ENCODE measurements at regions not wholly inside any gene's neighbourhood (a gene's known extent, or its start where the extent isn't known, plus 50 kb on each side); places are given as distances from the start of the nearest gene placed in this dataset.

DNA sequence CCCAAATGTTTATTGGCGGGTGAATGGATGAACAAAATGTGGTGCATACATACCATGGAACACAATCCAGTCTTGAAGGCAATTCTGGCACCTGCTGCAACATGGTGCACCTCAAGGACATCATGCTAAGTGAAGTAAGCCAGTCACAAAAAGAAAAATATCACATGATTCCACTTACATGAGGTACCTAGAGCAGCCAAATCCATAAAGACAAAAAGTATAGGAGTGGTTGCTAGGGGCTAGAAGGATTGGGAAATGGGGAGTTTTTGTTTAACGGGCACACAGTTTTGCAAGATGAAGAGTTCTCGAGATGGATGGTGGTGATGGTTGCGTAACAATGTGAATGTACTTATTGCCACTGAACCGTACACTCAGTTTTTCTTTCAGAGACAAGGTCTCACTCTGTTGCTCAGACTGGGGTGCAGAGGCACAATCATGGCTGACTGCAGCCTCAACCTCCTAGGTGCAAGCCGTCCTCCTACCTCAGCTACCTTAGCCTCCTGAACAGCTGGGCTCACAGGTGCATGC lies 90.9 kb upstream of the CERS6 start:
- BruUV-seq (replicated peaks): no TSS peak
- TF ChIP-seq, protein P1, sequence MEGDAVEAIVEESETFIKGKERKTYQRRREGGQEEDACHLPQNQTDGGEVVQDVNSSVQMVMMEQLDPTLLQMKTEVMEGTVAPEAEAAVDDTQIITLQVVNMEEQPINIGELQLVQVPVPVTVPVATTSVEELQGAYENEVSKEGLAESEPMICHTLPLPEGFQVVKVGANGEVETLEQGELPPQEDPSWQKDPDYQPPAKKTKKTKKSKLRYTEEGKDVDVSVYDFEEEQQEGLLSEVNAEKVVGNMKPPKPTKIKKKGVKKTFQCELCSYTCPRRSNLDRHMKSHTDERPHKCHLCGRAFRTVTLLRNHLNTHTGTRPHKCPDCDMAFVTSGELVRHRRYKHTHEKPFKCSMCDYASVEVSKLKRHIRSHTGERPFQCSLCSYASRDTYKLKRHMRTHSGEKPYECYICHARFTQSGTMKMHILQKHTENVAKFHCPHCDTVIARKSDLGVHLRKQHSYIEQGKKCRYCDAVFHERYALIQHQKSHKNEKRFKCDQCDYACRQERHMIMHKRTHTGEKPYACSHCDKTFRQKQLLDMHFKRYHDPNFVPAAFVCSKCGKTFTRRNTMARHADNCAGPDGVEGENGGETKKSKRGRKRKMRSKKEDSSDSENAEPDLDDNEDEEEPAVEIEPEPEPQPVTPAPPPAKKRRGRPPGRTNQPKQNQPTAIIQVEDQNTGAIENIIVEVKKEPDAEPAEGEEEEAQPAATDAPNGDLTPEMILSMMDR (IDR thresholded peaks at IDR 0.05; ENCODE audit: insufficient read depth in 1 of 2, low read depth in 1 of 2, low read length in 1 of 2, severe bottlenecking in 1 of 2, unreplicated experiment in 1 of 2): no peak
- H3K27me3 ChIP-seq (replicated peaks; ENCODE audit: control insufficient read depth, insufficient read depth, low read length): no peaks in the 10 kb centered on the region
- ChIA-PET CTCF (interaction anchor here (0.6 kb wide), 1 partner anchor 175 kb away, joined by 3 read pairs; no protein-coding TSS in a partner anchor), POLR2A (no interaction called here)
- H3K9me3 Mint-ChIP-seq (ENCODE audit: unreplicated experiment): no peaks in the 10 kb centered on the region
- H3K4me1 ChIP-seq: no peaks in the 10 kb centered on the region
- H3K36me3 ChIP-seq (ENCODE audit: control insufficient read depth, insufficient read depth, low read length): no peaks in the 10 kb centered on the region
- intact Hi-C loops (cut with micrococcal nuclease; ENCODE audit: unreplicated experiment): no loop called here
- no peak overlapping the region for H3K27ac Mint-ChIP-seq (ENCODE audit: unreplicated experiment)
- no peak overlapping the region for H3K4me3 Mint-ChIP-seq (ENCODE audit: unreplicated experiment)
- no peak for DNase-seq
- H3K27me3 Mint-ChIP-seq (ENCODE audit: insufficient read depth, unreplicated experiment): no peaks in the 10 kb centered on the region
- no peak overlapping the region for H3K4me3 ChIP-seq (ENCODE audit: low read depth, low read length)
- no peaks in the 10 kb centered on the region for H3K4me1 Mint-ChIP-seq (ENCODE audit: low read depth, unreplicated experiment)
- H3K9me3 ChIP-seq: no peaks in the 10 kb centered on the region
- no peaks in the 10 kb centered on the region for H3K36me3 Mint-ChIP-seq (ENCODE audit: insufficient read depth, unreplicated experiment)

DNA sequence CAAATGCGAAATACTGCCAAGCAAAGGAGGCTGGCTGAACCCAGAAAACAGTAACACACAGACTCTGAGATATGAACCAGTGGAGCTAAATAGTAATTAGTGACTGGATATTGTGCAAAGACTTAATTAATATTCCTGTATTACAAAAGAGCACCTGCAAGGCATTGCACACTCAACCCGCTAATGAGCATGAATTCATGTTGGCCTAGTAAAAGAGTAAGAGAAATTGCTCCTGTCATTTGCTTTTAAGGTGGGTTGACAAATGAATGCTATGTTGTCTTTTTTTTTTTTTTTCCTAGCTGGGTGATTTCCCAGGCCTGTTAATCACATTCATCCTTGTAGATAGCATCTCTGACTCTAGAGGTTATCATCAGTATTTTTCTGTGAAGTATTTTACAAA lies 87.0 kb upstream of the CERS6 start:
- Histone ChIP-seq H3K36me3 (ENCODE audit: control insufficient read depth, insufficient read depth, low read length) (no peaks in the 10 kb centered on the region), H3K4me1 (no peaks in the 10 kb centered on the region), H3K4me3 (ENCODE audit: low read depth, low read length) (no peak overlapping the region), H3K9me3 (no peaks in the 10 kb centered on the region), H3K27me3 (replicated peaks; ENCODE audit: control insufficient read depth, insufficient read depth, low read length) (no peaks in the 10 kb centered on the region)
- no peaks in the 10 kb centered on the region for H3K4me1 Mint-ChIP-seq (ENCODE audit: low read depth, unreplicated experiment)
- intact Hi-C loops (cut with micrococcal nuclease; ENCODE audit: unreplicated experiment): no loop called here
- TF ChIP-seq, protein P1 (IDR thresholded peaks at IDR 0.05; ENCODE audit: insufficient read depth in 1 of 2, low read depth in 1 of 2, low read length in 1 of 2, severe bottlenecking in 1 of 2, unreplicated experiment in 1 of 2): no peak
- BruUV-seq (replicated peaks): no TSS peak
- H3K27me3 Mint-ChIP-seq (ENCODE audit: insufficient read depth, unreplicated experiment): no peaks in the 10 kb centered on the region
- no peak for DNase-seq
- no peak overlapping the region for H3K4me3 Mint-ChIP-seq (ENCODE audit: unreplicated experiment)
- peaks cover 12% of the 10 kb centered on the region for H3K9me3 Mint-ChIP-seq (ENCODE audit: unreplicated experiment)
- H3K27ac Mint-ChIP-seq (ENCODE audit: unreplicated experiment): no peak overlapping the region
- H3K36me3 Mint-ChIP-seq (ENCODE audit: insufficient read depth, unreplicated experiment): no peaks in the 10 kb centered on the region
- ChIA-PET CTCF (no interaction called here), POLR2A (no interaction called here)

DNA sequence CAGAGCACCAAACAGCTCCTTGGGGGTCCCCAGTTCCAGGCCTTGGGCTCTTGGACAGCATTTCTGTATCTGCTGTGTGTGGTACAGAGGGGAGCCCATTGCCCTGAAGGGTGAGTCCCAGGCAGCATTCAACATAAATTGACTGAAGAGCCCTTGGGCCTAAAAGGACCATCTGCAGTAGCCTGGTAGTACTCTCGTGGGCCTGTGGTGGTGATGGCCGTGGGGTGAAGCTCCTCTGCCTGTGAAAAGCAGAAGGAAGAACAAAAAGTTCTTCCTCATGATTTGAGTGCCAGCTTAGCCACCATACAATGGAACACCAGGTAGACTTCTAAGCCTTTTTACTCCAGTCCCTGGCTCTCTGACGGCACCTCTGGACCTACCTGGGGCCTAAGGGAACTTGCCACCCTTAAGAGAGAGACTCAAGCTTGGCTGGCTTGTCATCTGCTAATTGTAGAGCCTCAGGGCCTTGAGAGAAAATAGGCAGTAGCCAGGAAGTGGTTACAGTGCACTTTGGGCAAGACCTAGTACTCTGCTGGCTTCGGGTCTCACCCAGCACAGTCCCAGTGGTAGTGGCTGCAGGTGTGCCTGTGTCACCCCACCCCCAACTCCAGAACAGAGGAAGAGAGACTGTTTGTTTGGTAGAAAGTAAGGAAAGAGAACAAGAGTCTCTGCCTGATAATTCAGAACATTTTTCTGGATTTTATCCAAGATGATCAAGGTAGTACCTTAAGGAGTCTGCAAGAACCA lies 84.6 kb upstream of the CERS6 start:
- H3K4me1 ChIP-seq: no peaks in the 10 kb centered on the region
- Mint-ChIP-seq H3K27ac (ENCODE audit: unreplicated experiment) (no peak overlapping the region), H3K4me1 (ENCODE audit: low read depth, unreplicated experiment) (no peaks in the 10 kb centered on the region), H3K27me3 (ENCODE audit: insufficient read depth, unreplicated experiment) (no peaks in the 10 kb centered on the region), H3K36me3 (ENCODE audit: insufficient read depth, unreplicated experiment) (no peaks in the 10 kb centered on the region), H3K9me3 (ENCODE audit: unreplicated experiment) (peaks cover 13% of the 10 kb centered on the region), H3K4me3 (ENCODE audit: unreplicated experiment) (no peak overlapping the region)
- TF ChIP-seq, protein P1 (IDR thresholded peaks at IDR 0.05; ENCODE audit: insufficient read depth in 1 of 2, low read depth in 1 of 2, low read length in 1 of 2, severe bottlenecking in 1 of 2, unreplicated experiment in 1 of 2): no peak
- no peaks in the 10 kb centered on the region for H3K36me3 ChIP-seq (ENCODE audit: control insufficient read depth, insufficient read depth, low read length)
- no peak for DNase-seq
- intact Hi-C loops (cut with micrococcal nuclease; ENCODE audit: unreplicated experiment): no loop called here
- no peaks in the 10 kb centered on the region for H3K9me3 ChIP-seq
- no TSS peak for BruUV-seq (replicated peaks)
- CTCF ChIA-PET: no interaction called here
- POLR2A ChIA-PET: no interaction called here
- no peaks in the 10 kb centered on the region for H3K27me3 ChIP-seq (replicated peaks; ENCODE audit: control insufficient read depth, insufficient read depth, low read length)
- H3K4me3 ChIP-seq (ENCODE audit: low read depth, low read length): no peak overlapping the region

Data from Caco-2 (cell line).